Right lobe of liver (tissue), 4 donors: ENCODE measurements at regions not wholly inside any gene's neighbourhood (a gene's known extent, or its start where the extent isn't known, plus 50 kb on each side); places are given as distances from the start of the nearest gene placed in this dataset.

Experiments
- POLR2A ChIP-seq: fragments of 450-650 bp; IDR thresholded peaks from one replicate; pipeline ENCODE4 v1.6.1; 2017; ENCODE audit warnings: antibody characterized with exemption, mild to moderate bottlenecking
- TF ChIP-seq, protein P1 (sequence below), 4 donors: fragments of 200-600 bp in 3 of 4; fragments of 450-650 bp in 1 of 4; IDR thresholded peaks; one replicate each; pipeline versions ENCODE4 v1.5.1 to v1.8.0; 2016 to 2022; ENCODE audit warnings: antibody characterized with exemption in 4 of 4, mild to moderate bottlenecking in 2 of 4
- donor health status: DM: no; HTN: no; CAD: no.
- donor health status: DM: no; HTN: no; CAD: no.
- donor health status: DM: no; HTN: yes; CAD: no.

DNA sequence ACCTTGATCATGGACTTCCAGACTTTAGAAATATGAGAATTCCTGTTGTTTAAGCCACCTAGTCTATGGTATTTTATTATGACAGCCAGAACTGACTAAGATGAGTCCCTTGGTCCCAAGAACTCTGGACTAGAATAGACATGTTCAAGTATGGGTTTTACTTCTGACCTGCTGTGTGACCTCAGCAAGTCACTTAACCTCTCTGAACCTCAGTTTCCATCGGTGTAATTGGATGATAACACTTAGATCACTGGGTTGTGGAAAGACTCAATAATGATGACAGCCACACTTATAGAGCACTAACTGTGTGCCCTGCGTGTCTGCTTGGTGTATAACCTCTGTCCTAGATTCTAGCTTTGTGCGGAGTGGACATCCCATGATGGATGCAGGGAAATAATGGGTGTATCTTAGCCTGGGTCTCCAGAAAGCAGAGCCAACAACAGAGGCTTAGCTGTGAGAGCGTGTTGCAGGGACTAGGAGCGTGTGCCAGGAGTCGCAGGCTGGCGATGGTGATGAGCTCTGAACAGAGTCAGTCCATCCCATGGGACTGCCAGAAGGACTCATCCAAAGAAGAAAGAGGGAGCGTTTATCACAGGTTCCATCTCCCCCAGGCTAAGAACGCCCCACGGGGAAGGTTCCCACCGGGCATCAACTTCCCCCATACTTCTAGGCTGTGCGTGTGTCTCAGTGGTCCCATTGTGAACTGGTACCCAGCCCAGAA, 93.2 kb upstream of the TP53I11 start:
- TF ChIP-seq, protein P1, sequence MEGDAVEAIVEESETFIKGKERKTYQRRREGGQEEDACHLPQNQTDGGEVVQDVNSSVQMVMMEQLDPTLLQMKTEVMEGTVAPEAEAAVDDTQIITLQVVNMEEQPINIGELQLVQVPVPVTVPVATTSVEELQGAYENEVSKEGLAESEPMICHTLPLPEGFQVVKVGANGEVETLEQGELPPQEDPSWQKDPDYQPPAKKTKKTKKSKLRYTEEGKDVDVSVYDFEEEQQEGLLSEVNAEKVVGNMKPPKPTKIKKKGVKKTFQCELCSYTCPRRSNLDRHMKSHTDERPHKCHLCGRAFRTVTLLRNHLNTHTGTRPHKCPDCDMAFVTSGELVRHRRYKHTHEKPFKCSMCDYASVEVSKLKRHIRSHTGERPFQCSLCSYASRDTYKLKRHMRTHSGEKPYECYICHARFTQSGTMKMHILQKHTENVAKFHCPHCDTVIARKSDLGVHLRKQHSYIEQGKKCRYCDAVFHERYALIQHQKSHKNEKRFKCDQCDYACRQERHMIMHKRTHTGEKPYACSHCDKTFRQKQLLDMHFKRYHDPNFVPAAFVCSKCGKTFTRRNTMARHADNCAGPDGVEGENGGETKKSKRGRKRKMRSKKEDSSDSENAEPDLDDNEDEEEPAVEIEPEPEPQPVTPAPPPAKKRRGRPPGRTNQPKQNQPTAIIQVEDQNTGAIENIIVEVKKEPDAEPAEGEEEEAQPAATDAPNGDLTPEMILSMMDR (IDR thresholded peaks at IDR 0.05): no peak
- TF ChIP-seq POLR2A: no peak
